ENCODE measurements at regions not wholly inside any gene's neighbourhood (a gene's known extent, or its start where the extent isn't known, plus 50 kb on each side); places are given as distances from the start of the nearest gene placed in this dataset.

DNA sequence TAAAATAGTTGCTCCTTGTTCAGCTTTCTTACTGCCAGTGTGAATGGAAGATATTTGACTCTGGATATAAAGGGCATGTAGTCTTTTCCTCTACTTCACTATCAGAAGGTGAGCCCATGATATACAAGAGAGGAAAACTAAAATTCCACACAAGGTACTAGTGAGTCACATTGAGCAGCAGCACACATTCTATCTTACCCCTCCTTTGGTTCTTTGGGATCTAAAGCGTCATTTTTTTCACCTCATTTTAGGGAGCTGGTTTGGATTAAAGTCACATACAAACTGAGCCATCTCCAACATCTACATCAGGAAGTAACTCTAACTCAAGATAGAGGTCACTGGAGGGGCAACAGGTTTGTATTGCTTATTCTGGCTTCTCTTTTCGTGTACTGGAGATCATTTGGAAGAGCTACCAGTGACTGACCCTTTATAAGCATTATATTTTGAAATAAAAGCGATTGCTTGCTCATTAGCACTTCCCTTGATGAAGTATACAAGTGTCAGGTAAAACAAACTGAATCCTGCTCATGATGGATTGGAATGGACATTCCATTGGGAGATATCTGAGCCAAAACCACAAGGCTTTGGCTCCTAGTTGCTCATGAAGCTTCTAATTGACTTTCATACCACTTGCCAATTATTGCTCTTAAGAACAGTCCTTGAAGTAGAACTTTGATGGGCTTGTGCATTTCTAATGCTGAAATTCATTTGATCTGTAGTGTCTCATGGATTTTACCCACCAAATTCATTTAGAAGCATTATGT, 124.1 kb downstream of the SPCS3 start:
- no peak for DNase-seq

DNA sequence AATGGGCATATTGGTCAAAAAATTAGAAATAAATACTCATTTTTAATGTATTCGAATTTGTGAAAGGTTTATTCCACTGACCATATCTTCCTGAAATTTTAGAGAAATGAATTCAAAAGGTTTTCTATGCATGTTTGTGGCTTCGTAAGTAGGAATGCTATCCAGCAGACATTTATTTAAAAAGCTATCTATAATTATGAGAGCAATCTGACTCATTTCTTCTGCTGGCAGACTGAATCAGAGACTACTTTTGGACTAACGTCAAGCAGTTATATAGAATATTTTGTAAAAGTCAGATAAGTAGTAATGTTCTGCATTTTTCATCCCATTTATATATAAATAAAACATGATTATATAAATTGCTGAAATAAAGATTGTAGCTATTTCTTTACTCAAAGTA, 125.0 kb downstream of the SPCS3 start:
- no peak for DNase-seq

DNA sequence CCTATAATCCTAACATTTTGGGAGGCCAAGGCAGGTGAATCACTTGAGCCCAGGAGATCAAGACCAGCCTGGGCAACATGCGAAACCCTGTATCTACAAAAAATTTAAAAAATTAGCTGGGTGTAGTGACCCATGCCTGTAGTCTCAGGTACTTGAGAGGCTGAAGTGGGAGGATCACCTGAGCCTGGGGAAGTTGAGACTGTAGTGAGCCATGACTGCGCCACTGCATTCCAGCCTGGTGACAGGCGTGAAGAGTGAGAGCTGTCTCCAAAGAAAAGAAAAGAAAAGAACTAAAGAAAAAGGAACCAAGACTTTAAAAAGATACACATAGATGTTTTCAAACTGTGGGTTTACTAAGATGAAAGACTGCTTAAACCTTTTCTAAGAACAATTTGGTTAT, 129.0 kb downstream of the SPCS3 start:
- no peak for DNase-seq

DNA sequence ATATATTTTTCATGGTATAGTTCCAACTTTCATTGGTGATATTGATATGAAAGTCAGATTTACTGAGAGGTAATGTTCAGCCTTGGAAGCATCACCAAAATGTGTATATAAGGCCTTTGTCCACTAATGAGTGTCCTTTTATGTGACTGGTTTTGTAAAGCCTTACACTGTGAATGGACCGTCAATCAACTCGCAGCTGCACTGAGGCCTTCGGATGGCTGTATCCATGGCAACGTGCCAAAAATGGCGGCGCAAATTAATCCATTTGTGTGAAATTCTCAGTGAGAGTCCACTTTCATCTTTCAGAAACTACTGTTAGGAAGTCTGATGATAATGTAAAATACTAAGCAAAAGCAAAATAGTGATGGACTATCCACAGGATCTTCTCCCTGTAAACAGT, 131.7 kb downstream of the SPCS3 start:
- DNase-seq = no peak

DNA sequence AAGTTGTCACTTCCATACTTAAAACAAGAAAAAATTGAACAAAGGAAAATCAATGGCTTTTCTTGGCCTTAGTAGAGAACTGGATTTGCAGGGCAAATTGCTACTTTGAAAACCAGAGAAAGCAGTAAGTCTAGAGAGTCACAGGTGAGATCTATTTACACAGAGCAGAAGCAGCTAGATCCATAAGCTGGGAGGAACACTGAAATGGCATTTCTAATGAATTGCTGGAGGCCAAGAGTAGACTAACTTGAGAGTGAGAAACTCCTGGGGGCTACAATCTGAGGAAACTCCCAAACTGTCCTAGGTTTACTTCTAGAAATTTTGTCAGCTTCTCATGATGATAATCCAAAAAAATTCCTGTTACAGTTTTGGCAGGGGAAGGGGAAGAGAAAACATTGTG, 133.3 kb downstream of the SPCS3 start:
- DNase-seq = no peak

DNA sequence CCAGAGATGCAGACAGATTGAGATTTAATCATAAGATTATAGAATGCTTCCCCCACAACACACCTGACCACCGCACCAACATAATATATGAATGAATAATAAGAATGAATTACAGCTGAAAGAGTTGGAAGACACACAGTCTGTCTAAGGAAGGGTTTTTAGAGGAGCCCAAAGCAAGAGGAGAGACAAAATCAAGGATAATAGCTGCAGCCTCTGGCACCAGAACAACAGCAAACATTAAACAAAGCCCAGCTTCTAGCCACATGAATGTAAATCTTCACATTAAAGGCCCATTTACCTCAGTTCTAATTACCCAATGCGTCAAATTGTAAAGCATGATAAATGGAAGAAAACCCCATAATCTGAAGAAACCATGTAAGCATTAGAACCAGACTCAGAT, 133.9 kb downstream of the SPCS3 start:
- no peak for DNase-seq

DNA sequence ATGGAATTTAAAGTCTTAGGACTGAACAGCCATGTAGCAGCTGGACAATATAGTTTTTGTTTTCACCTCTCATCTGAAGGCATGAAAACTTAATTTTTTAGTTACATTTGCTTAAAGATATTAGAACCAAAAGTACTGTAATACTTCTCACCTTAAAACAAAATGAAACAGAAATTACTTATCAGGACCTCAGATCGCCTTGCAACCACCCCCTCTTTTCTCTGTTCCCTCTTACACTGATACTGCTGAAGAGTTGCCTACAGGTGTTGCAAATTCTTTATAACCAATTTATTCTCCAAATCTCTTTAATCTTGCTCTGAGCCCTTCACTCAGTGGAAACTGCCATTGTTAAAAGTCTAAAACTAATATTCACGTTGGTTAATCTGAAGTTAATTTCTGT, 145.0 kb downstream of the SPCS3 start:
- DNase-seq = no peak

DNA sequence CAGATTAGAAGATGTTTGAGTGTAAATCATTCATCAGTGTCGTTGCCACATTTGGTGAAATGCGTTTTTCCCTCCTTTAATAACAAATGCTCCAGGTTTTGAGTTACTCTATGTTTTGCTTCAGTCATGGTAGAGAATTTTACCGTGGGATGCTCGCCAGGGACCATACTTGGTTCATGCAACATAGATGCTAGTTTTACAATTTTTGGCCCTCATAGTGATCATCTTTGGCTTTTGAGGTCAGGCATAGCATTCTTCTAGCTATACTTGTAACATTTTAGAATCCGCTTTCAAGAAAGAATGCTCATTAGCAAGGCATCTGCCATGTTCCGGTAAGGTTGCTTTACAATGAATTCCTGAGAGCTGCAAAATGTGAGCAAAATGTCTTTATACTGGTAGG, 147.2 kb downstream of the SPCS3 start:
- DNase-seq = no peak

DNA sequence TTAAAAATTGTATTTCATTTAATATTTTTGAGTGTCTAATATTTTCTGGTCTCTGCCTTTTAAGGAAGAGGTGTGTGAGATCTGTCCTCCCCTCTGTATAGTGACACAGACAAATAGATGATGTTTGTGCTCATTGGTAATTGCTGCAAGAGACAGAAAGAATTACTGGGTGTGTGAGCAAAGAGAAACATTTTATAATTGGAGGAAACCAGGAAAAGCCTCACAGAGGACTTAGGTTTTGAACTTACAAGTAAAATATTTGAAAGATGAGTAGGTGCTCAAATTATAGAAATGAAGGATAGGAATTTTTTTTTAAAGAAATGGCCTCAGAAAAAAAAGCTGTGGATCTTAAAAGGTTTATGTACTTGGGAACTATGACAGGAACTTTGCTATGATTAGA, 149.8 kb downstream of the SPCS3 start:
- no peak for DNase-seq

DNA sequence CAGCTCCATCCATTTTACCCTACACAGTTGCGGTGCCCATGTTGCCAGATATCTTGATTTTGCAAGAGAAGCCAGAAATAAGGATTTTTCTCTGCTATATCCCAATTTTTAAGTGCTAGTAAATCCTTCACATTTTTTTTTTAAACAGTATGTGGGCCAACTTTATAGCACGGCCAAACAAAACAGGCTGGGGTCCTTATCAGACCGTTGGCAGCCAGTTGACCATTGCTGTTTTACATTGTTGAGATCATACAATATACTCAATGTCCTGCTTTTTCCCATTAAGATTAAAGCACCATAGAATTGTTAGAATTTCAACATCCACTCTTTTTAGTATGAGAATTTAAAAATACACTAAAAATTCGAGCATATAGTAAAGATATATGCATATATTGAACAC, 150.9 kb downstream of the SPCS3 start:
- DNase-seq = no peak

DNA sequence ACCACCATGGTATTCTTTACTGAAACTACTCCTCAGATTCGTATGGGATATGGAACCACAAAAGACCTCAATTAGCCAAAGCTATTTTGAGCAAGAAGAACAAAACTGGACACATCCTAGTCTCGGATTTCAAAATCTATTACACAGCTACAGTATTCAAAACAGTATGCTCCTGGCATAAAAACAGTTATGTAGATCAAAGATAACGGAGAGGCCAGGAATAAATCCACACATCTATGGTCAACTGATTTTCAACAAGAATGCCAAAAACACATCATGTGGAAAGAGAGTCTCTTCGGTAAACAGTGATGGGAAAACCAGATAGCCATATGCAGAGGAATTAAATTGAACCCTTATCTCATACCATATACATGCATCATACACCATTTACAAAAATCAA, 155.3 kb downstream of the SPCS3 start:
- DNase-seq = no peak

DNA sequence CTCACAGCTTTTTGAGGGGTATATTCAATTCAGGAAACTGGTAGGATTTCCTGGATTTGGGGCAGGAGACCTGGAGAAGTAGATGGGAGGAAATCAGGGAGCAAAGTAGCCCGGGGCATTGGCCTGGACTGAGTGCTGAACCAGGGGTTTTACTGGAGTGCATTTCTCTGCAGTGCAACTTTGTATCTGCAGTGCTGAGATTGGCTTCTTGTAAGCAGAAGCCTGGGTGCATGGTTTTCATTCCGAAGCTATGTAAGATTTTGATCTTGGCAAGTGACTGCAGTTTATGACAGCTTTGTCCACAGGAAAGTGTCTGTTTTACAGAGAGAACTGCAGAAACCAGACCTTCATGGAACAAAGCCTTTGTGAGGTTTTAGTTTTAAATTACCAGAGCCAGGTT, 158.3 kb downstream of the SPCS3 start:
- DNase-seq = no peak

DNA sequence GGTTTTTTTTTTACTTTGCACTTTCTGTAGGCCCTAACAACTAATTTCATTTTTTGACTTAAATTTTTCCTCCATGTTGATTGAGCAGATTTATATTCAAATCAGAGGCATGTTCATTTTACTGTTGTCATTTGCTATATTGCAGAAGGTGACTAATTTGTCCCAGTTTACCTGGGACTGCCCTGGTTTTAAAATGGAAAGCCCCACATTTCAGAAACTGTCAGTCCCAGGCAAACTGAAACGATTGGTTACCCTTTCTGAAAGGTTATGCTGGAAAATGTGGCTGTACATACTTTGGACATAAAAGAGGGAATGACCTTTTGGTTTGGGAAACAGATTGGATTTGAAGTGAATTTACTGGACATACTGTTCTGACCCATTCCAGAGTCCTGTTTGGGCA, 160.0 kb downstream of the SPCS3 start:
- DNase-seq = no peak

DNA sequence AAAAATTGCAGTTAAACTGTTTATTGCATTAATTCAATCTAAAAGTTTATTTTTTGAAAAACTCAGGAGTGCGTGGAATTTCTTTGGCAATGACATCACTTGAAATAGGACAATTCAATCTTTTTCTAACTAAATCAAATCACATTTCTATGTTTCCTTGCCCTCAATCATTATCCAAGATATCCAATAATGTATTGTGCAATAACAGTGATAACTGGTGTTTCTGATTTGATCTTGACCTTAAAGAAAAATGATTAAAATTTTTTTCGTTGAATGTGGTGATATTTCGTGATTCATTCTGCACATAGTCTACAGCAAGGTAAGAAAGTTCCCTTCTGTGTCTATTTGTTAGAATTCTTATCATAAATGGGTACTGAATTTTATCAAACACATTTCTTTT, 163.2 kb downstream of the SPCS3 start:
- no peak for DNase-seq

DNA sequence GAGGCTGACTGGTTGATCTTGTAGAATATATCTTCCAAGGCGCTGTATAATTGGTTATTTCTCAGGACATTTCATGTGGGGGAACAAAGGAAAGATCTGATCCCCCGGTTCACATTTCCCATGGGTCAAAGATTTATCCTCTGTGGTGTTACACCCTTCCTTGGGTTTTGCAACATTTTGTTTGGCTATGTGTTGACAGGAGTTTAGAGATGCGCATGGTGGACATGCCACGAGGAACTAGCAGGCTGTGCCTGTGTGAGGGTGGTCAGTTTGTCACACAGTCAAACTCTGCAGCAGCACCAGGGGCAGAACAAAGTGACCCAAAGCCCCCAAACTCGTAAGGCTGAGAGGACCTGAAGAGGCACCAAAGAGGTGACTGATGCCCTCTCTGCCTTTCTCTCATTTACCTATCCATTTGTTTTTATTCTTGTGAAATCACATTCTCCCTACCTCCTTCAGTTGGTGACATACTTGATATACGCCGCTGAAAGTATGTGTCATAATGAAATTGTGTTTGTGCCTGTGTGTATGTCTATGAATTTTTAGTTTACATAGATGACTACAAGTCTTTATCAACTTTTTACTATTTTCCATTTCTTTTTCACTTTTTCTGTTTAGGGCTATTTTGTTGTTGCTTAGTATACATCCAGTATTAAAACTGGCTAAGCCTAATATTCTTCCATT, 164.7 kb downstream of the SPCS3 start:
- DNase-seq = no peak

DNA sequence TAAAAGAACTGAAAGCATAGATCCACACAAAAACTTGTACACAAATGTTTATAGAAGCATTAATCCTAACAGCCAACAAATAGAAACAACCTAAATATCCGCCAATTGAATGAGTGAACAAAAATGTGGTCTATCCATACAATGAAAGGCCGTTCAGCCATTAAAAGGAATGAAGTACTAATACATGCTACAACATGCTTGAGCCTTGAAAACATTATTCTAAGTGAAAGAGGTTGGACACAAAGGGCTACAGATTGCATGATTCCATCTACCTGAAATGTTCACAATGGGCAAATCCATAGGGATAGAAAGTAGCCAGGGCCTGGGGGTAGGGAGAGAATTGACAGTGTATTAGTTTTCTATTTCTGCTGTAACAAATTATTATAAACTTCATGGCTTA, 169.2 kb downstream of the SPCS3 start:
- DNase-seq = no peak

DNA sequence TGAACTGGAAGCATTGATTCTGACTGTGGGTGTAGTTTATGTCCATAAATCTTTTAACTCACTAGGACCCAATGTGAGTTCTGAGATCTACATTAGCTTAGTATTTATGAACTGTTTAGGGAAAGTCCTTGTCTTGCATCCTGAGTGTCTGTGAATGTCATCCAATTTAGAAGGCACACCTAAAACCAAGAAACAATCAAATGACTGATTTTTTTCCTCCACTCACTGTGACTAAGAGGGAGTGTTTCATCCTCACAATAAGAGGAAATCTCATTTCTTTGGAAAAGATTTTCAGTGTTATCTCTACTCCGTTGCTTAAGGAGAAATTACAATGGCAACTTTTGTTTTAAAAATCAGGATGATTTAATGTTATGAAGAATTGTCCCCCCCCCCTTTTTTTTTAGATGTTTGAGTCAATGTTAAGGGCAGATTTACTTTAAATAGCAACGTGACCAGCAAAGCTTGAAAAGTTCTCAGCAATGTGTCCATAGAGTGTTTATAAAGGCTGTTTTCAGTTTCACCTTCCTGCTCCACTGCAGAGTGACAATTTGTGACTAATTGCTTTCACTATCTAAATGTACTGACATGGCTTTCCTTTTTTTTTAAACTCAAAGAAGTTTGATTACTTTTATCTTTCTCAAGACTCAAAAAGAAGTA, 173.0 kb downstream of the SPCS3 start:
- DNase-seq = no peak

DNA sequence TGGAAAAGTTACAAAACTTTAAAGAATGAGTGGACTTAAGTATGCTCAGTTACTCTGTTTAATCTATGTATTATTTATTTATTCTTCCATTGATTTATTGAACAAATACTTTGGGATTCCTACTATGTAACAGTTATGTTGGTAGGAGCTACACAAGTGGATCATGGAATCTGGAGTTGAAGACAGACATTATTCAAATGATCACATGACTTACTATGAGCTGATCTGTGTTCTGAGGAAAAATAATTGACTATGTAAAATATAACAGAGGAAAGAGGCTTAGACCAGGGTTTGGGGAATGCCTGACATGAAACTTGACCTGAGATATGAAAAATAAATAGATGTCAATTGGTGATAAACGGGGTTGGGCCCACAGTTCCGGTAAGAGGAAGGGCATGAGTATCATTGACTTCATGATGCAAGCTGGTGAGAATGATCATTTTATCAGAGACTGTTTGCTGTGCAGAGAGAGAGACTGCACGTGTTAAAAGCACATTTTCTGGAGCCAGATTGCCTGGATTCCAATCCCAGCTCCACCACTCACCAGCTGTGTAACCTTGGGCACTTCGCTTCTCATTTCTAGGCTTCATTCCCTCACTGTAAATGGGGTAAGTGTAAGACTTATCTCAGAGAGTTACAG, 179.0 kb downstream of the SPCS3 start:
- no peak for DNase-seq

DNA sequence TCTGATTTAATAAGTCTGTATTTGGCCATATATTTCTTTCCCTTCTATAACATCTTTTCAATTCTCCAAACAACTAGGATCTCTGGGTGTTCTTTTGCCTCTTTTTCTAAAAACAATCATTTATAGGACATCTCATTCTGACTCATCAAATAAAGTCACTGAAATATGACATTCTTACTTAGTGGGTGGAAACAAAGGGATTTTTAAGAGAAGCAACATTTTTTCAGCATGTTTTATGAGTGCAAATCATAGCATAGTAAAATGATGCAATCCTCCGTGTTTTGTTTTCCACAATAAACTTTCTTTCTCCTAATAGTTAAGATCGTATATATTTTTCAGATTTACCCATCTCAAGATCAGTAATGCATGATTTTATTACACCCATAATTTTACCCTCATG, 179.8 kb downstream of the SPCS3 start:
- no peak for DNase-seq

DNA sequence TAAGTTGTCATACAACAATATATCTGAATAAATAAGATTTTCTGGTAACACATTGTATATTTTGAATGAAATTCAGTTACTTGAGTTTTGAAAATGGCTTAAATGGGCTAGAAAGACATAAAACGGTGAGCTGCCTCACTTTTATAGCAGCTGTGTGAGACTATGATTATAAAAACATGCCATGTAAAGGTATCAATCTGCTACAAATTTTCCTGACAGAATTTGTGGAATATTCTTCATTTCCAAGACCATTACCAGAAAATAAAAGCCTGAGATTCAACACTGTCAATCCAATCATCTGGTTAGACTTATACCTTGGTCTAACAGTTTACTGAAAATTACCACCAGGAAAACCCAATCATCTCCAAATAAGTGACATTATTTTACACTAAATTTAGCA, 181.1 kb downstream of the SPCS3 start:
- no peak for DNase-seq

DNA sequence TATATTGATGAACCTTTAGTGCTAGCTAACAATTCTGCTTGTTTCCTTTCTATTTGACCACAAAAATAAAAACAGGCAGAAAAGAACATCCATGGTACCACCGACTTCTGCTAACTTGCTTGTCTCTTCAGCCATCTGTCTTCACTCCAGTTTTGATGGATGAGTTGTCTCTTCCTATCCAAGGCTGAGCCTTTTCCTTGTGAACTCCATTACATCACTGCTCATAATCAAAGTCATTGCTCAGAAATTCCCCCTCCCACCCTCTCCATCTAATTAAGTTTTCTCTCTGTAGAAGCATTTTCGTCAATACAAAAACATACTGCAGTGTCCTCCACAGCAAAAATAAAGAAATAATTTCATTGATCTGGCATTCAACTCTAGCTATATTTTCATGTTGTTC, 184.4 kb downstream of the SPCS3 start:
- DNase-seq = no peak

DNA sequence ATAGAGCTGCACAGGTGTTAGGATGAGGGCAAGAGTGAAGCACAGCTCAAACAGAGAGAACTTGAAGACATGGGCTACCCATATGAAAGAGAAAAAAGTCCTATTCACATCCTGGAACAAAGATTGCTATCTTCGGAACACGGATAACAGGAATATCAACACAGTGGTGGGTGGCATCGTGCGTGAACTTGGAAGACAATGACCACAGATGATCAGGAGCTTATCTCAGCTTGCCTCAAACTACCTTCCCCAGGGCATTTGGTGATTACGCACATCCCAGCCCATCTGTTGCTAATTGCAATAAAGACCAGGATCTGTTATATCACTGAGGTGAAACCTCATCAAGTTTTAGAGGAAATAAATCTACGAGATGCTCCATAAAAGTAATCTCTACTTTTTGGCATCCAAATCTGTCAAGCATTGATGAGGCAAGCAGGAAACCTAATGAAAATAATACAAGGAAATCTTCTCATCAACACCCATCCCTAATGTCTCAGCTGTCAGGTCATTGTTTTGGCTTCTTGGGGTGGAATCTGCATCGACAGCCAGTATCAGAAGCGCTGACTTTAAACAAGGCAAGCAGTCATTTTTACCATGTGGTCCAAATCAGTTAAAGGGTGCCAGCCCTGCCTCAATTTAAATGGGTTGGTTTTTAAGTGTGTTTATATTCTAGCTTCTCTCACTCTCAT, 188.2 kb downstream of the SPCS3 start:
- no peak for DNase-seq

DNA sequence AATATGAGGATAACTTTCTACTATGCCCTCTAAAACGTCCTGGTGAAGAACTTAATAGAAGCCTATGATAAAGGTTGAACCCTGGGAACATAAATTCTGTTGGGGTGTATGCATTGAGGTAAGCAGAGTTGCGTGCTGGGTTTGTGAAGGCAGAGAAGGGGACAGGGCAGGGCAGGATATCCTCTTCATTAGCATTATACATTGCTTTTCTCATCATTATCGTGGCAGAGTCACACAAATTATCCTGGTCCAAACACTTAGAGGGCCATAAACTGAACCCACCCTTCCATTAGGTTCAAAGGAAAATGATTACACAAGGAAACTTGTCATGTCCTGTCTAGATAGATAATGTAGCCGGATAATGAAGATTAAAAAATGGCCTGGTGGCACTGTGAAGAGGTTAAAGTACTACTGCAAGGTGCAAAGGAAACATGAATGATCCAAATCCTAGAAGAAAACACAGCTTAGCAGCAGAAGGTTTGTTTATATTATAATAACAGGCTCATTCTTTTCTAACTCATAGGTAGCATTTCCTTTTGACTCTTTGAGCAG, 189.1 kb downstream of the SPCS3 start:
- no peak for DNase-seq

Measured in NCI-H2081 treated with DMSO at 0.1 percent for 48 hours (cell line).